GM21528 (cell line): ENCODE measurements at regions not wholly inside any gene's neighbourhood (a gene's known extent, or its start where the extent isn't known, plus 50 kb on each side); places are given as distances from the start of the nearest gene placed in this dataset.

Experiments used
- ATAC-seq: cut with Tn5 transposase; IDR thresholded peaks from one replicate; pipeline ENCODE4 v1.9.1; 2021; ENCODE audit warnings: mild to moderate bottlenecking, moderate library complexity; ENCODE audit not compliant: unreplicated experiment, low FRiP score

GRCh38 chr12:107339487-107339886 lies 246.1 kb upstream of the CRY1 start:
- ATAC-seq: no peak

- ATAC-seq: no peak
These were observed 246.6 kb upstream of the CRY1 start for GRCh38 chr12:107339932-107340331.

- no peak for ATAC-seq
These were observed 247.5 kb upstream of the CRY1 start for GRCh38 chr12:107340898-107341297.

GRCh38 chr12:107344035-107344808 lies 250.9 kb upstream of the CRY1 start:
- no peak for ATAC-seq

- no peak for ATAC-seq
These were observed 253.9 kb upstream of the CRY1 start for GRCh38 chr12:107347261-107347660.

GRCh38 chr12:107349008-107349747 lies 255.8 kb upstream of the CRY1 start:
- ATAC-seq: no peak

- no peak for ATAC-seq
These were observed 256.5 kb upstream of the CRY1 start for GRCh38 chr12:107349839-107350238.

- no peak for ATAC-seq
These were observed 257.8 kb upstream of the CRY1 start for GRCh38 chr12:107351109-107351508.

- no peak for ATAC-seq
These were observed 258.4 kb upstream of the CRY1 start for GRCh38 chr12:107351713-107352112.

GRCh38 chr12:107352347-107353081 lies 259.2 kb upstream of the CRY1 start:
- no peak for ATAC-seq

GRCh38 chr12:107353312-107353711 lies 260.0 kb upstream of the CRY1 start:
- ATAC-seq: no peak

- ATAC-seq: no peak
These were observed 261.7 kb upstream of the CRY1 start for GRCh38 chr12:107355004-107355565.

- ATAC-seq: no peak
These were observed 262.3 kb upstream of the CRY1 start for GRCh38 chr12:107355612-107356011.

- ATAC-seq: no peak
These were observed 263.1 kb upstream of the CRY1 start for GRCh38 chr12:107356266-107356936.

GRCh38 chr12:107356937-107357295 lies 263.6 kb upstream of the CRY1 start:
- ATAC-seq: no peak

GRCh38 chr12:107359382-107359781 lies 266.0 kb upstream of the CRY1 start:
- ATAC-seq: no peak

- ATAC-seq: no peak
These were observed 266.7 kb upstream of the CRY1 start for GRCh38 chr12:107360033-107360432.

- ATAC-seq: no peak
These were observed 267.1 kb upstream of the CRY1 start for GRCh38 chr12:107360482-107360881.

- ATAC-seq: no peak
These were observed 268.6 kb upstream of the CRY1 start for GRCh38 chr12:107361970-107362369.

GRCh38 chr12:107362960-107363359 lies 269.6 kb upstream of the CRY1 start:
- no peak for ATAC-seq
